Aorta (tissue), 5 donors: ENCODE measurements at regions not wholly inside any gene's neighbourhood (a gene's known extent, or its start where the extent isn't known, plus 50 kb on each side); places are given as distances from the start of the nearest gene placed in this dataset.

Experiments
- ATAC-seq: fragments of 200-7000 bp; cut with Tn5 transposase; one replicate; pipeline ENCODE4 v1.9.1; 2022; ENCODE audit warnings: moderate library complexity; ENCODE audit not compliant: low FRiP score
- DNase-seq, 2 donors: peaks; one replicate each; pipeline ENCODE4 v3.0.0-alpha.2; 2020
- H3K27ac ChIP-seq, 2 donors: one replicate each; pipeline ENCODE4 v1.5.1; 2013; ENCODE audit warnings: low read length in 2 of 2, mild to moderate bottlenecking in 2 of 2, moderate library complexity in 2 of 2, control low read depth in 1 of 2, inconsistent platforms in 1 of 2, low read depth in 1 of 2
- H3K27me3 ChIP-seq, 2 donors: one replicate each; pipeline ENCODE4 v1.6.1; 2013; ENCODE audit warnings: control low read depth in 1 of 2, low read length in 1 of 2, mild to moderate bottlenecking in 1 of 2, moderate library complexity in 1 of 2; ENCODE audit not compliant: insufficient read depth in 2 of 2, control insufficient read depth in 1 of 2
- H3K36me3 ChIP-seq, 2 donors: one replicate each; pipeline ENCODE4 v1.6.1; 2013; ENCODE audit warnings: control low read depth in 1 of 2, low read length in 1 of 2, mild to moderate bottlenecking in 1 of 2; ENCODE audit not compliant: insufficient read depth in 2 of 2, control insufficient read depth in 1 of 2
- H3K4me1 ChIP-seq, 2 donors: one replicate each; pipeline ENCODE4 v1.6.1; 2013; ENCODE audit warnings: low read length in 2 of 2, control low read depth in 1 of 2, mild to moderate bottlenecking in 1 of 2, moderate library complexity in 1 of 2; ENCODE audit not compliant: insufficient read depth in 2 of 2, control insufficient read depth in 1 of 2
- H3K4me3 ChIP-seq, 2 donors: one replicate each; pipeline ENCODE4 v1.5.1; 2013; ENCODE audit warnings: low read length in 2 of 2, control low read depth in 1 of 2, mild to moderate bottlenecking in 1 of 2
- H3K9me3 ChIP-seq: one replicate; pipeline ENCODE4 v1.6.1; 2013; ENCODE audit warnings: mild to moderate bottlenecking, low read length; ENCODE audit not compliant: control insufficient read depth
- WGBS, 2 donors: extraction: QIAGEN DNeasy Blood & Tissue Kit; methylation state at CpG; one replicate each; pipeline ENCODE4 v1.1.7; 2013; 5-methylcytosine and 5-hydroxymethylcytosine counted together
- intact Hi-C, 2 donors: fragments of 100-400 bp; cut with DNase I; formaldehyde crosslinking; loops; one replicate each; pipeline versions ENCODE4 v1.14.2 to v1.15.0; 2022
- donor health status: healthy with polysubstance abuse.
- donor health status: Bipolar disorder and iron deficiency.
- donor health status: DM: no; HTN: no; CAD: no.
- donor health status: DM: no; HTN: no; CAD: no.
- donor health status: DM: yes; HTN: yes; CAD: no.

GRCh38 chr4:175065228-175065627 is 147.1 kb downstream of the ADAM29 start:
- no peak for DNase-seq
- no peak overlapping the region for H3K27ac ChIP-seq
- H3K4me3 ChIP-seq, result no peak overlapping the region
- intact Hi-C loops, result no loop called here
- no peaks in the 10 kb centered on the region for H3K36me3 ChIP-seq
- H3K9me3 ChIP-seq, result no peaks in the 10 kb centered on the region
- peaks cover 0 to 6% of the 10 kb centered on the region in 2 donors for H3K4me1 ChIP-seq
- no peaks in the 10 kb centered on the region for H3K27me3 ChIP-seq
- no peak for ATAC-seq

GRCh38 chr4:175066923-175067627 is 148.9 kb downstream of the ADAM29 start:
- Histone ChIP-seq H3K36me3 (no peaks in the 10 kb centered on the region), H3K9me3 (no peaks in the 10 kb centered on the region), H3K27me3 (no peaks in the 10 kb centered on the region), H3K4me3 (no peak overlapping the region), H3K27ac (no peak overlapping the region), H3K4me1 (peaks cover 0 to 8% of the 10 kb centered on the region in 2 donors)
- ATAC-seq (no peak), DNase-seq (no peak)
- WGBS, 2 donors, result 26 to 29% methylated on average over 3 of the region's 3 CpGs
- intact Hi-C loops, result no loop called here

- Histone ChIP-seq H3K4me3 (no peak overlapping the region), H3K27me3 (no peaks in the 10 kb centered on the region), H3K36me3 (no peaks in the 10 kb centered on the region), H3K27ac (no peak overlapping the region), H3K9me3 (no peaks in the 10 kb centered on the region), H3K4me1 (peaks cover 0 to 8% of the 10 kb centered on the region in 2 donors)
- no peak for ATAC-seq
- intact Hi-C loops, result no loop called here
- DNase-seq, result no peak
These were observed 150.1 kb downstream of the ADAM29 start for GRCh38 chr4:175068266-175068665.

DNA sequence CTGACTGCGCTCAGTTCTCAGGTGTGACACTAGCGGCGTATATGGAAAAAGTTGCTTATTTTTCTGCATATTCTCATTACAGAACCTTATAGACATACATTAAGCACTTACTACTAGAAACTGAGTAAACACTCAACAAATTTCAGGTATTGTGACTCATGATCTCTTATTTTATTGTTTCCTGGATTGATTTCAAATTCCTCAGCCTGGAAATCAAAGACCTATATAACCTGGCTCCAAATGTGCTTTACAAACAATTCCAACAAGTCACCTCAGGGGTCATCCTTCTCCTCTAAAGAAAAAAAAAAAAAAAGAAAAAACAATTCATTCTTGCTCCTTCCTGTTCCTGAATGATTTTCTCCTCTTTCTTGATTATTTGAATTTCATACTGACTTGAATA is 152.3 kb downstream of the ADAM29 start:
- DNase-seq (no peak), ATAC-seq (no peak)
- H3K4me3 ChIP-seq, result no peak overlapping the region
- intact Hi-C loops, result no loop called here
- peaks cover 0 to 8% of the 10 kb centered on the region in 2 donors for H3K4me1 ChIP-seq
- H3K27ac ChIP-seq, result no peak overlapping the region
- no peaks in the 10 kb centered on the region for H3K9me3 ChIP-seq
- no peaks in the 10 kb centered on the region for H3K36me3 ChIP-seq
- H3K27me3 ChIP-seq, result no peaks in the 10 kb centered on the region
- 97 to 98% methylated on average over 3 of the region's 3 CpGs for WGBS, 2 donors

DNA sequence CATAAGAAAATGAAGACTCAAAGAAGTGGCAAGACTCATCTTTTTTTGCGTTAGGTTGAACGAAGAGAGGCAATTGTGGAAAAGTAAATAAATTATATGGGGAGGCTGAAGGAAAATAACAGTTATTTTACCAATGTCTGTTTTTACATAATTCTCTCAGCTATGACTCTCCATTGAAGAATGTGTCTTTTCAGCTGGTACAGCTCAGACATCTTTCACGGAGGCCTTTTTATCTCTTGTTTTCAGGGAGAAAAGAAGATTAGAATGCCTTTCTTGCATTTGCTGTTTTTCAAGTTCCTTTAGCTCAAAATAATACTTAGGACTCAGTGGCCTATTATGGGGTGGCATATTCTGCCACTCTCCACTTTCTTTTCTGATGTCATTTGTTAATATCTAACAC is 153.0 kb downstream of the ADAM29 start:
- 5 to 6% methylated on average over 3 of the region's 3 CpGs for WGBS, 2 donors
- H3K27me3 ChIP-seq, result no peaks in the 10 kb centered on the region
- DNase-seq, result no peak
- H3K4me3 ChIP-seq, result no peak overlapping the region
- no peak for ATAC-seq
- no peaks in the 10 kb centered on the region for H3K9me3 ChIP-seq
- H3K4me1 ChIP-seq, result peaks cover 0 to 8% of the 10 kb centered on the region in 2 donors
- intact Hi-C loops, result no loop called here
- H3K36me3 ChIP-seq, result no peaks in the 10 kb centered on the region
- H3K27ac ChIP-seq, result no peak overlapping the region

GRCh38 chr4:175087145-175087544 is 169.0 kb downstream of the ADAM29 start:
- Histone ChIP-seq H3K9me3 (no peaks in the 10 kb centered on the region), H3K36me3 (no peaks in the 10 kb centered on the region), H3K27me3 (no peaks in the 10 kb centered on the region), H3K27ac (no peak overlapping the region), H3K4me1 (no peaks in the 10 kb centered on the region), H3K4me3 (no peak overlapping the region)
- no peak for ATAC-seq
- 92 to 94% methylated on average over 1 of the region's 1 CpG for WGBS, 2 donors
- no peak for DNase-seq
- intact Hi-C loops, result no loop called here

DNA sequence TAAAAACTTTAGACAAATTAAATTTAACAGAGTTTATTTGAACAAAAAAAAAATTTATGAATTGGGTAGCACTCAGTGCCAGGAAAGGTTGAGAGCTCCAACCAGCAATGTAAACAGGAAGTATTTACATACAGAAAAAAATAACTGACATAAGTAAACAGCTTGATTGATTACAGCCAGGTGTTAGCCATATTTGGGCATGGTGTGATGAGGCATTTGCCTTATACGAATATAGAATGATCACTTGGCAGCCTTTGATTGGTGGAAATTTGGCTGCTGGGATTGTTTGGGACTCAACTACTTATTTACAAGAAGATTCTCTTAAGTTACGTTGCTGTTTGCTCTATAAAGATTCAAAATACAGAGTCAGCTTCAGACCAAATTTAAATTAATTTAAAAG is 172.0 kb downstream of the ADAM29 start:
- ATAC-seq (no peak), DNase-seq (no peak)
- Histone ChIP-seq H3K4me1 (no peaks in the 10 kb centered on the region), H3K36me3 (no peaks in the 10 kb centered on the region), H3K9me3 (peaks cover 1% of the 10 kb centered on the region), H3K27ac (no peak overlapping the region), H3K4me3 (no peak overlapping the region), H3K27me3 (no peaks in the 10 kb centered on the region)
- intact Hi-C loops, result no loop called here
- WGBS, 2 donors, result 80 to 85% methylated on average over 2 of the region's 2 CpGs

- H3K36me3 ChIP-seq, result no peaks in the 10 kb centered on the region
- 90 to 92% methylated on average over 5 of the region's 5 CpGs for WGBS, 2 donors
- no peaks in the 10 kb centered on the region for H3K27me3 ChIP-seq
- no peak for ATAC-seq
- no peak overlapping the region for H3K4me3 ChIP-seq
- intact Hi-C loops, result no loop called here
- H3K4me1 ChIP-seq, result no peaks in the 10 kb centered on the region
- H3K9me3 ChIP-seq, result peaks cover 2% of the 10 kb centered on the region
- no peak for DNase-seq
- no peak overlapping the region for H3K27ac ChIP-seq
These were observed 173.5 kb downstream of the ADAM29 start for GRCh38 chr4:175091649-175092048.

DNA sequence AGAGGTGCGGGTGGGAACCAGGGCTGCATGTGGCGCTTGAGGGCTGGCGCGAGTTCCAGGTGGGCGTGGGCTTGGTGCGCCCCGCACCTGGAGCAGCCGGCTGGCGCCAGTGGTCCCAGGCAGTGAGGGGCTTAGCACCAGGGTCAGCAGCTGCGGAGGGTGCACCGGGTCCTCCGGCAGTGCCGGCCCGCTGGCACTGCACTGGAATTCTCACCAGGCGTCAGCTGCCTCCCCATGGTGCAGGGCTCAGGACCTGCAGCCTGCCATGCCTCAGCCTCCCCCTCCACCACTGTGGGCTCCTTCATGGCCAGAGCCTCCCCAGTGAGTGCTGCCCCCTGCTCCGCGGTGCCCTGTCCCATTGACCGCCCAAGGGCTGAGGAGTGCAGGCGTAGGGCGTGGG is 174.0 kb downstream of the ADAM29 start:
- H3K4me3 ChIP-seq, result no peak overlapping the region
- ATAC-seq (no peak), DNase-seq (no peak)
- intact Hi-C loops, result no loop called here
- H3K27ac ChIP-seq, result no peak overlapping the region
- H3K27me3 ChIP-seq, result no peaks in the 10 kb centered on the region
- no peaks in the 10 kb centered on the region for H3K36me3 ChIP-seq
- 80 to 94% methylated on average over 20 of the region's 20 CpGs for WGBS, 2 donors
- H3K4me1 ChIP-seq, result no peaks in the 10 kb centered on the region
- H3K9me3 ChIP-seq, result peaks cover 2% of the 10 kb centered on the region
